GM19043 (cell line): ENCODE measurements at regions not wholly inside any gene's neighbourhood (a gene's known extent, or its start where the extent isn't known, plus 50 kb on each side); places are given as distances from the start of the nearest gene placed in this dataset.

ENCODE experiments used
- ATAC-seq: cut with Tn5 transposase; IDR thresholded peaks from one replicate; pipeline ENCODE4 v1.9.1; 2021; ENCODE audit warnings: low read depth; ENCODE audit not compliant: unreplicated experiment

DNA sequence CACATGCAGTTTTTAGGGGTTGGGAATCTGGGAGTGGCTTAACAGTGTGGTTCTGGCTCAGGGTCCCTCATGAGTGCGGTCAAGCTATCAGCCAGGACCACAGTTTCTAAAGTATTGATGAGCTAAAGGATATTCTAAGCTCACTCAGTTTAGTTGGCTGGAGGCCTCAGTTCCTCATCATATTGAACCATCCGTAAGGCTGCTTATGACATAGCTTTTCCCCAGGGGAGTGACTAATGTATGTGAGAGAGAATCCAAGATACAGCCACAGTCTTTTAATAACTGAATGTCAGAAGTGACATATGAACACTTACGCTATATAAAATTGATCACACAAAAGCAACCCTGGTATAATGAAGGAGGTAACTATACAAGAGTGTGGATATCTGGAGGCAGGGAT lies 245.3 kb downstream of the POLR1F start:
- no peak for ATAC-seq

DNA sequence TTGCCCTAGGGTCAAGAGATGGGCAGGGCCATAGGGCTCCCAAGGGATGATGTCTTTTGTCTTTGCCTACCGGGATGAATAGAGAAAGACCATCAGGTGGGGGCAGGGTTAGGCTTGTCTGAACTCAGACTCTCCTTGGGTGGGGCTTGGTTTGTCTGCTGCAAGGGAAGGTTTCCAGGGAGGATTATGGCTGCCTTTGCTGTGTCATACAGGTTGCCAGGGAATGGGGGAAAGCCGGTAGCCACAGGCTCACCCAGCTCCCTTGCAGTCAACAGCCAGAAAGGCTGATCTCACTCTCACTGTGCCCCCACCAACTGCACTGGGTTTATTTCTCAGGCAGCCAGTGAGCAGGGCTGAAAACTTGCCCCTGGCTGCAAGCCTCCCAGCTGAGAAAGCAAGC lies 253.2 kb downstream of the POLR1F start:
- ATAC-seq, result no peak

DNA sequence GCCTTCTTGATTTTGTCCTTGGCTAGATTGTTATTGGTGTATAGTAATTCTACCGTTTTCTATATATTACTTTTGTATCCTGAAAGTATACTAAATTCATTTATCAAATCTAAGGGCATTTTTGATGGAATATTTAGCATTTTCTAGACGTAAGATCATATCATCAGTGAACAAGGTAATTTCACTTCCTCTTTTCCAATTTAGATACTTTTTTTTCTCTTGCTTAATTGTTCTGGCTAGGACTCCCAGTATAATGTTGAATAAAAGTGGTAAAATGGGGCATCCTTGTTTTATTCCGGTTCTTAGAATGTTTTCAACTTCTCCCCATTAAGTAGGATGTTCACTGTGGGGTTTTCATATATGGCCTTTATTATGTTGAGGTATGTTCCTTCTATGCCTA lies 260.7 kb downstream of the POLR1F start:
- ATAC-seq, result no peak

DNA sequence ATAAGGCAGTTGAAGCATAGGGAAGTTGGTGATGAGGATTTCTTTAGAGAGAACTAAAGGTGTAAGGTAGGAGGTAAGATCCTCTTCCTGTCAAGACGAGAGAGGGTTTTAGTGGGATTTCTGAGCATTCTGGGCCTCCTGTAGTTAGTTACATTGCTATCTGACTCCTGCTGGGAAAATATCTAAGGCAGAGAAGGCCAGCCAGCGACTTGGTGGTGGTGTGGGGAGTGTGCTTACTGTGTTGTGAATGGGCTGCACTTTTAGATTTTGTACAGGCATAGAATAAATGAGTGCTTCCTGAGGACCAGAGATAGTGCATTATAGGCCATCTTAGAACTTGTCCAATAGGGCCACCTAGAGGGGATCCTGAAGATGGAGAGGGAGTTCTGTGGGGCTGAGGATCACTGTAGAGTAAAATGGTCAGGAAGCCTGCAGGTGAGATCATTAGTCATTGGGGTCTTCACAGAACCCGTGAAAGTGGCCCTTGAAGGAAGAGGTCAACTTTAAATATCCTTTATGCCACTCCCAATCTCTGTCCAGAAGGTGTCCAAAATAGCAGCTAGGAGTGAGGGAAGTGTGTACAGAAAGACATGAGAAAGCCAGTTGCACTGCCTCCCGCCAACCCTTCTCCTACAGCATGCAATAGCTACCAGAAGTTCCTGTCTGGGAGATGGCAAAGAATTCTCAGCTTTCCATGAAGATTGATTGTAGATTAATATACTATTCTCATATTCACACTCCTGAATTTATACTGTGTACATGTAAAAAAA lies 266.6 kb downstream of the POLR1F start:
- ATAC-seq, result no peak

DNA sequence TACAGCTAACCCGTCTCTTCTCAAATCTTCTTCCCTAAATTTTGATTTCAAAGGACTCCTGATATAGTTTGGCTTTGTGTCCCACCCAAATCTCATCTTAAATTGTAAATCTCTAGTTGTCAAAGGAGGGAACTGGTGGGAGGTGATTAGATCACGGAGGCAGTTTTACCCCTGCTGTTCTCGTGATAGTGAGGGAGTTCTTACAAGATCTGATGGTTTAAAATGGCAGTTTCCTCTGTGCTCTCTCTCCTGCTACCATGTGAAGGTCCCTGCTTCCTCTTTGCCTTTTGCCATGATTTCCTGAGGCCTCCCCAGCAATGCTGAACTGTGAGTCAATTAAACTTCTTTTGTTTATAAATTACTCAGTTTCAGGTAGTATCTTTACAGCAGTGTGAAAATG lies 269.3 kb downstream of the POLR1F start:
- no peak for ATAC-seq

DNA sequence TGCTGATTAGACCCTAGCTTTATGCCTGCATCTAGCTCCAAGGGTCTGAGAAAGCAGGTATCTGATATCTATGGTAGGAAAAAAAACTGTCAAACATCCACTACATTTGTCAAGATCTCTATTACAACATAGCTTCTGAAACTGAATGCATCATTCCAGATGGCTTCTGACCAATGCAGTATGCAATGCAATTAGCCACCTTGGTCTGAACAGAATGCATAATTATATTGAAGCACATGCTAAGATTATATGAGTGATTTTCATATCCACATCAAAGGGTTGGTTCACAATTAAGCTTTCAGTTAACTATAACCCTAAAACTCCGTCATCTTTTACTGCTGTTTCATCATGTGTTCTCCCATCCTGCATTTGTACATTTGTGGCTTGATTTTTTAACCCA lies 271.4 kb downstream of the POLR1F start:
- no peak for ATAC-seq

DNA sequence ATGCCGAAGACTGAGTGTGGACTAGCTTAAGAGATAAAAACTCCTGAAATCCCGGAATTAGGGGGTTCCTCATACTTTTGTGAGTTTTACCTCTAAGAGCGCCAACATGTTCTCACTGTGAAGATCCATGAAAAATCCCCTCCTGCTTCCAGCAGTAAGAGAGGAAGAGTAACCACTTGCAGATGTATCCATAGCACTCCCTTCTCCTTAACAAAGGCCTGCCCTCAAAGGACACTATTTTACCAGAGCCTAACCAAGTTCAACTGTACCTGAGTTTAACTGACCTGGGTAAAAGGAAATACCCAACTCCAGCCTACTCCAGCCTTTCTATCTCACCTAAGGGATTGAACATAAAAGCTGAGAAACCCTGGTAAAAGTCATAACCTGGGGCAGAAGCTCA lies 280.9 kb downstream of the POLR1F start:
- ATAC-seq, result no peak

DNA sequence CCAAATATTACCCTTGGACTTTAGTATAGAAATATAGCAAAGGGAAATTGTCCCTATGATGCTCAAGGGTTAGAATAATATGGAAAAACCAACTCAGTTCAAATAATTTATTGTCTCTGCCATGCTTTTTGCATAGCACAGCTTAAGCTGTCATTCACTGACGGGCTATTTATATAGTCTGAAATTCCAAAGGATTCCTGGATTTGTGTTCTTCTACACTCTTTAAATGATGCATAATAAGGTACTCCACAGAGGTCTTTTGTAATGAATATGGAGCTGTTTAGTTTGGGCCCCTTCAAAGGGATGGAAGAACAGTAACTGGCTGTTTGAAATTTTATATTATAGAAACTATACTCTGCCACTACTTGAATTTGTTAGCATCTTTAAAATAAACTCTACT lies 276.6 kb upstream of the FERD3L start:
- ATAC-seq, result no peak

DNA sequence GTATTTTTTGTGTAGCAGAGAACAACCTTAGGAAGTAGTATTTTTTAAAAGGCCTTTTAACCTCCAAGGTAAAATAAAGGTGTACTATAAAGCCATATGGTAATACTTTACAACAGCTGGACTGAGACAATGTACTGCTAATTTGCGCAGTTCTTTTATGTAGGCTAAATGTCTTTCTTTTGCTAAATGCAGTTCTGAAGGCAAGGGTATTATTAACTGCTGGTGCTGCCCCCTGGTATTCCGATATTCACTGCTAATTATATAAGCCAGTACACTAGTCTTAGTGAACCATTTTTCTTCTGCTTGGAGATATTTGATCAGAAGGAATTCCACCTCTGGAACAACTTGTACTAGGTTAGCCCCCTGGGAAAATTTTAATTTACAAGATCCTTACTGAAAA lies 272.0 kb upstream of the FERD3L start:
- no peak for ATAC-seq

DNA sequence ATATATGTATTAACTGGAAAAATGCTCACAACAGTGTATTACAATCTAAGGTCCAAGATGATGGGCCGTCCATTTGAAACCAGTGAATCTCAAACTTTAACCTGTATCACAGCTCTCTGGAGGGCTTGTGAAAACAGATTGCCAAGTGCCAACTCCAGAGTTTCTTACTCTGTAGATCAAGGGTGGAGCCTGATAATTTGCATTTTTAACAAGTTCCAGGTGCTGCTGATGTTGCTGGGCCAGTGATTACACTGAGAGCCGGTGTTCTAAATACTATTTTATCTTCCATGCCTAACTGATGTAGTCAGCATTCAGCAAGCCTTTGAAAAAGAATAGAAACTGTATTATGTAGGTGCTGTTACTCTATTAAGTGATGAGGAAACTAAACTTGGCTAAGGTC lies 269.9 kb upstream of the FERD3L start:
- no peak for ATAC-seq

DNA sequence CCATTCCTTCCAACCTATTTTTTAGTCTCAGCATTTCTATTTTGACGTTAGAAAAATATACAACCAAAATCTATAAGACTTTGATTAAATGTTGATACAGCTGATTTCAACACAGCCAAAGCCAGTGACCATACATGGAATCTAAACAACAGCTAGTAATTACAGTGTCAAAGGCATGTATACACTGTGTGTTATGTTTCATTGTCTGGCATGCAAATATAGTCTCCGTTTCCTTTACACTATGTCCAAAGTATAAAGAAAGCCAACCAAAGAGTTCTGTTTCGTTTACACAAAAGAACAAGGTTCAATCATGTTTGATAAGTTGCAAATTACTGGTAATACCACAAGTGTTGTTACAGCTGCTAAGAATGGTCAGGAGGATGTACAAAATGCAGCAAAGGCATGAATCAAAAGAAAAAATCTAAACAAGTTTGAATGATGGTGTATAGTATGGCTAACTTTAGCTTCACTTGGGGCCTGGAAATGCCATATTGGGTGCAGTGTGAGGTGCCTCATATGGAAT lies 268.3 kb upstream of the FERD3L start:
- ATAC-seq, result no peak

DNA sequence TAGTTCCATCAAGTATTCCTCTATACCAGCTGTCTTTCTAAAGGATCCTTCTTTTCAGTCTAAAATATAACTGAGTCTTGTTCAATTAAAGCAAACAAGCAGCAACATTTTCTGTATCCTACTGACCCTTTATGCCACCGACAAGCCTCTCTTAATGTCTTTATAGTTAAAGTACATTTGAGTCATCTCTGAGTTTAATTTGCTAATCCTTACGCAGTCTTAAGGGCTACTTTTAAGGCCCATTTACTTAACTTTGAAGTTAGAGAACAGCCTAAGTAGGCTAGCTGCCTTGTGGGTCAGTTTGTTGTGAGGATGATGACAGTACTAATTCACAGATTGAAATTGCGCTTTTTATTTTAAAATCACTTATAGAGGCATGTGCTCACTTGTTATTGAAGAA lies 265.5 kb upstream of the FERD3L start:
- no peak for ATAC-seq

DNA sequence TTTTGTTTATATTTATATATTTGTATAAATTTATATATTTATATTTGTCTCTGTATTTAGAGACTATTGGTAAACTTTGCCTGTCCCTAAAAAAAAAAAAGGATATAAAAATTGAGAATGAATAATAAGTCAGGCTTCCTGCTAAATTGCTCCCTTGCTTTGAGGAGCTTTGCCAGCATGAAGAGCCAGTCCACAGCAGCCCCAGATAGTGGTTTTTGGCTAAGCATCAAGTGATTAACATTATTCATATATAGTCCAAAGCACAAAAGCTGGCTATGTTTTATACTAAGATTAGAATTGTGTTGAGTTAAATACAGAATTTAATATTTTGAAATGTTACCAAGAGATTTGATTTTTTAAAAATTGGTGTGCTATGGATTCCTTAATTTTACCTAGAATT lies 264.9 kb upstream of the FERD3L start:
- ATAC-seq, result no peak

DNA sequence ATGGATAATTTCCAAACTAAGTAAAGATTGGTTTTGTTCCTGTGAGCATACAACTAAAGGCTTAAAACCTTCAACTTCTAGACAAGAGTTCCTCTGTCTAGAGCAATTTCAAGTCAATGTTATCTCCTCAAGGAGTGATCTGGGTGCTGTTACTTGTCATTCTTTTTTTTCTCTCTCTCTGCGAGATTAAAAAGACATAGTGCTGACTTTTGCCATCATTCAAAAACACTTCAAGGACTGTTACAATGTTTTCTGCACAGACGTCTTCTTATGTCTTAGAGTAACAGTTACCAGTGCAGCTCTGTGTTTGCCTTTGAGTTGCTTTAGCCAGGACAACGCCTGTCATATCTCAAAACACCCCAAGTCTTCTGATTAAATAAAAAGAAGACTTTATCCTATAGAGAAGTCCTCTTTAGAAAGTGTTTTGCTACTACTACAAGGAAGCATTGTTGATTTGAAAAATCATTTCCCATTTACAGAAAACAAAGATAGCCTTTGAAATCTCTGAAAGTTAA lies 263.5 kb upstream of the FERD3L start:
- ATAC-seq, result no peak

DNA sequence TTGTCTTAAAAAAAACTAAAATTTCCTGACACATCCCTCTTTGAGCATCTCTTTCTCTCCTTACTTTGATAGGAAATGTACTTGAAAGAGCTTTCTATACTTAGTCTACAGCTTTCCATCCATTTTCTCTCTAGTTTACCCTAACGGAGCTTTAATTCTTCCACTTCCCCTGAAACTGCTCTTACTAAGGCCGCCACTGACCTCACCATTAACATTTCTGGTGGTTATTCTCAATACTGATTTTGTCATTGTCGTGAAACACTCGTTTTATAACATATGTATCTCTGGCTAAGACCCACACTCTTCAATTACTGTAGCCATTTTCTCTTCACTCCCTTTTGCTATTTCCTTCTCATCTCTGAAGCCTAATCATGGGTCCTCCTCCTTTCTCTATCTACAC lies 262.0 kb upstream of the FERD3L start:
- ATAC-seq, result no peak

DNA sequence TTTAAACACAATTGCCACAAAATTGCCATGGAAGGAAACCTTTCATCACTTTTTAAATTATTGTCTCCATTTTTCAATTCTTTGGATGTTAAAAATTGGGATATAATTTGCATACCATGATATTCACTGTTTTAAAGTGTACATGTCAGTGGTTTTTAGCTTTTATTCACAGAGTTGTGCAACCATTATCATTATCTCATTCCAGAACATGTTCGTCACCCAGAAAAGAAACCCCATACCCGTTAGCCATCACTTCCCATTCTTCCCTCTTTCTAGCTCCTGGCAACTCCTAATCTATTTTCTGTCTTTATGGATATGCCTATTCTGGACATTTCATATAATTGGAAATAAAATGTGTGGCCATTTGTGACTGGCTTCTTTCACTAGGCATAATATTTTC lies 260.3 kb upstream of the FERD3L start:
- ATAC-seq, result no peak

DNA sequence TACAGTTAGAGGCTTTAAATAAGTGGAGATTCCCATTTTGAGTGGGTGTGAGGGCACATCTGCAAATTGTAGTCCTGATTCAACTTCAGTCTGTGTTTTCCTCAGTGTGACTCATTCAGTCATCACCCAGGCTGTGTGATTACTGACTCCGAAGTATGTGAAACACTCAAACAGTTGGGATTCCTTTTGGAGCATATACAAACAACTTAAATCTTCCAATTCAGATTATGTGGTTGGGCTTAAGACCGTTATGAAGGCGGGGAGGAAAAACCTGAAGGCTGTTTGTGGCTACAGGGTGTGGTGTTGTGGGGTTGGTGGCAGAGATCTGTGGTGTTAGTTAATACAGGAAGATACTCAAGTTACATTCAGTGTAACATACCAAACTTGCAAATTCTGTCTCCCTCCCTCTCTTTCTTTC lies 259.7 kb upstream of the FERD3L start:
- no peak for ATAC-seq

DNA sequence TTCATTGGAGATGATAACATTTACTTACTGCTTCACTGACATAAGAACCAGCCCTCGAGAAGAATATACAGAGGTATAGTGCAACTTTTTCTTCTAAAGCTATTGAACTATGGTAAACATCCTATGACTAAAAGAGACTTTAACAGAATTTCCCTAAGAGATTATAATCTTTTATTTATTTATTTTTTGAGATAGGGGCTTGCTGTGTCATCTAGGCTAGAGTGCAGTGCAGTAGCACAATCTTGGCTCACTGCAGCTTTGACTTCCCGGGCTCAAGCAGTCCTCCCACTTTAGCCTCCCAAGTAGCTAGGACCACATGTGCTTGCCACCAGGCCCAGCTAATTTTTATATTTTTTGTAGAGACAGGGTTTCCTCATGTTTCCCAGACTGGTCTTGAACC lies 258.5 kb upstream of the FERD3L start:
- no peak for ATAC-seq

DNA sequence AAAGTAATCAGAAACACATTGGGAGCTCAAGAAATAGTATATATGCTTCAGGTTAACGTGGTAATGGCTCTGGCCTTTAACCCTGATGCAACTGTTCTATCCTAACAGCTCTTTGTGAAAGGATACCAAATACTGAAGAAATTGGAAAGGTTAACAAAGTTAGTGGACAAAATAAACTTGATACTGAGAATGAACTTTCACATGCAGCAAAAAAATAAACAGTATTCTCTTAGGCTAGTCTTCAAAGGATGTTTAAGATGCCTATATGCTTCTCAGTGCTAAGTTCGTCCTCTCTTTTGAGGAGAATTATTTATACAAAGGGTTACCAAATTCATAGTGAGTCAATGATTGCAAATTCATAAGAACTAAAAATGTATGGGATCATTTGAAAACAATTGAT lies 256.2 kb upstream of the FERD3L start:
- ATAC-seq, result no peak

DNA sequence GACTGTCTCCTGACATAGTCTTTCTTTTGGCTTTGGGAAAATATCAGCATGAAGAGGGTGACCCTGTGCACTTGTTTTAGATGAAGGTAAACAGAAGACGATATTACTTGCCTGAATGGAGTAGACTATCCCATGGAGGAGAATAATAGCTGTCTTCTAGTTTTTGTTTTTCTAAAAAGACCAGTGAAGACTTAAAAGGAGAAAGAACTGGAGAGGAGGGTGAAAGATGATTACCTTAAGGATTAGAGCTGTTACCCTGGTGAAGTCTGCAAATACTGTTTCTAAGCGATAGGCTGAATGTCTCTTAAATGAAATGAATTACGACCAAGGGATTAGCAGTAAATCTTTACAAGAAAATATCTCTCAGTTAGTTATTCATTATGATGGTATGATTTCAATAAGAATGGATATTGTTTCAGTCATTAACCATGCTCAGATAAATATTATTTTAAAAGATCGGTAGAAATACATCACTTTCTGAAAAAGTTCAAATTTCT lies 255.6 kb upstream of the FERD3L start:
- ATAC-seq, result no peak

DNA sequence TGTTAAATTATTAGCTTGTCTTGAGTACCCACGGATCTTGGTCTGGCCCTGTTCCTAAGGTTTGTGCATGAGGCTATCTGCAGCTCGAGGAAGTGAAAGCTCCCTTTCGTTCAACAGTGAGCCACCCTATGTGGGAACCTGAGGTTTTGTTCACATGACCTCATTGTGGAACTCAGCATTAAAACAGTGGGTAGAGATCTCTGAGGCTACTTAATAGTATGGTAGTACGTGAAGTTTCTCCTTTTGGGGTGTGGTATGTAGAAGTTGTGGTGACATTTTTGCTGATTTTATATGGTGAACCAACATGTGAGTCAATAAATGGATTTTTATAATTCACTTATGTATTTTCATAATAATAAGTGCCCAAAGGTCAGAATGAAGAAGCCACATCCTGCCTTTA lies 252.7 kb upstream of the FERD3L start:
- peak; percentile 59 for ATAC-seq

DNA sequence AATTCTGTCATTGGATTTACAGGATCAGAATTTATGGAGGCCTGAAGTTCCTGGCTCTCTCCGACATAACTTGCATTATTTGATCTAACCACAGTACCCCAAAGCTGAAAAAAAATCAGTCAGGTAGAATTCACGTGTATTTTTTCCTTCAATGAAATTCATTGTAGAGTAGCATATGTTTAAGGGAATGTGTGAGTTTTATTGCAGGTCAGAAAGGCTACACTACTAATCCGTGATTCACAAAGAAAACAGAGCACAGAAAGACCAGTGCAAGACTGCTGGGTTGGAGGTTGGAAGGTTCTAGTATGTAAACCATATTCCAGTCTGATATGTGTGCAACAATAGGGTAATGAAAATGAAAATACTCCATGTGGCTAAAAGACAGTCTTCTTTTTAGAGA lies 247.0 kb upstream of the FERD3L start:
- no peak for ATAC-seq
